Islet precursor cell (in vitro differentiated cells): ENCODE measurements at regions not wholly inside any gene's neighbourhood (a gene's known extent, or its start where the extent isn't known, plus 50 kb on each side); places are given as distances from the start of the nearest gene placed in this dataset.

Experiments
- DNase-seq: peaks from one replicate; pipeline ENCODE4 v3.0.0-alpha.2; 2018

GRCh38 chr6:102680413-102680812 is 1286.9 kb downstream of the GRIK2 start:
- DNase-seq, result no peak

- no peak for DNase-seq
These were observed 1286.4 kb downstream of the GRIK2 start for GRCh38 chr6:102679865-102680264.

GRCh38 chr6:102677225-102677624 is 1283.7 kb downstream of the GRIK2 start:
- no peak for DNase-seq

- no peak for DNase-seq
These were observed 1277.2 kb downstream of the GRIK2 start for GRCh38 chr6:102670735-102671134.

- DNase-seq, result no peak
These were observed 1269.3 kb downstream of the GRIK2 start for GRCh38 chr6:102662851-102663250.

- no peak for DNase-seq
These were observed 1266.8 kb downstream of the GRIK2 start for GRCh38 chr6:102660303-102660702.

- DNase-seq, result no peak
These were observed 1262.3 kb downstream of the GRIK2 start for GRCh38 chr6:102655823-102656222.

- DNase-seq, result no peak
These were observed 1247.9 kb downstream of the GRIK2 start for GRCh38 chr6:102641426-102641825.

- DNase-seq, result no peak
These were observed 1238.4 kb downstream of the GRIK2 start for GRCh38 chr6:102631921-102632320.

- DNase-seq, result no peak
These were observed 1229.7 kb downstream of the GRIK2 start for GRCh38 chr6:102623201-102623600.

- no peak for DNase-seq
These were observed 1226.1 kb downstream of the GRIK2 start for GRCh38 chr6:102619585-102619984.

- DNase-seq, result no peak
These were observed 1189.1 kb downstream of the GRIK2 start for GRCh38 chr6:102582569-102582968.

GRCh38 chr6:102581378-102582124 is 1188.0 kb downstream of the GRIK2 start:
- no peak for DNase-seq

GRCh38 chr6:102571236-102571908 is 1177.9 kb downstream of the GRIK2 start:
- DNase-seq, result no peak

- no peak for DNase-seq
These were observed 1169.2 kb downstream of the GRIK2 start for GRCh38 chr6:102562713-102563112.

- DNase-seq, result no peak
These were observed 1159.7 kb downstream of the GRIK2 start for GRCh38 chr6:102553214-102553613.

- no peak for DNase-seq
These were observed 1155.8 kb downstream of the GRIK2 start for GRCh38 chr6:102549221-102549874.

- no peak for DNase-seq
These were observed 1131.8 kb downstream of the GRIK2 start for GRCh38 chr6:102525336-102525735.

- DNase-seq, result no peak
These were observed 1127.5 kb downstream of the GRIK2 start for GRCh38 chr6:102520966-102521365.

- no peak for DNase-seq
These were observed 1124.0 kb downstream of the GRIK2 start for GRCh38 chr6:102517506-102517905.

GRCh38 chr6:102501615-102502014 is 1108.1 kb downstream of the GRIK2 start:
- no peak for DNase-seq

- DNase-seq, result no peak
These were observed 1101.3 kb downstream of the GRIK2 start for GRCh38 chr6:102494808-102495207.

- DNase-seq, result no peak
These were observed 1100.0 kb downstream of the GRIK2 start for GRCh38 chr6:102493485-102493884.

GRCh38 chr6:102488729-102489128 is 1095.2 kb downstream of the GRIK2 start:
- DNase-seq, result no peak
